HG03354 (cell line): ENCODE measurements at regions not wholly inside any gene's neighbourhood (a gene's known extent, or its start where the extent isn't known, plus 50 kb on each side); places are given as distances from the start of the nearest gene placed in this dataset.
"Not testable (repeated sequence)": the region's sequence is repeated elsewhere in the genome, so short reads cannot be mapped to it uniquely, and the experiment has no call there.

Experiments
- ATAC-seq: cut with Tn5 transposase; IDR thresholded peaks from one replicate; pipeline ENCODE4 v1.9.1; 2021; ENCODE audit warnings: mild to moderate bottlenecking; ENCODE audit not compliant: unreplicated experiment, poor library complexity, severe bottlenecking

GRCh38 chr1:82106672-82107071, 305.9 kb downstream of the ADGRL2 start:
- no peak for ATAC-seq

- ATAC-seq: no peak
Observed at GRCh38 chr1:82099170-82099569, 298.4 kb downstream of the ADGRL2 start.

GRCh38 chr1:82094136-82094535, 293.4 kb downstream of the ADGRL2 start:
- no peak for ATAC-seq

- no peak for ATAC-seq
Observed at GRCh38 chr1:82091729-82092128, 291.0 kb downstream of the ADGRL2 start.

- ATAC-seq: no peak
Observed at GRCh38 chr1:82091265-82091664, 290.5 kb downstream of the ADGRL2 start.

GRCh38 chr1:82090104-82090503, 289.4 kb downstream of the ADGRL2 start:
- no peak for ATAC-seq

- no peak for ATAC-seq
Observed at GRCh38 chr1:82086739-82087138, 286.0 kb downstream of the ADGRL2 start.

- no peak for ATAC-seq
Observed at GRCh38 chr1:82079607-82080006, 278.9 kb downstream of the ADGRL2 start.

- no peak for ATAC-seq
Observed at GRCh38 chr1:82073659-82074058, 272.9 kb downstream of the ADGRL2 start.

GRCh38 chr1:82073071-82073470, 272.3 kb downstream of the ADGRL2 start:
- no peak for ATAC-seq

GRCh38 chr1:82065916-82066315, 265.2 kb downstream of the ADGRL2 start:
- ATAC-seq: no peak

GRCh38 chr1:82064691-82065090, 264.0 kb downstream of the ADGRL2 start:
- no peak for ATAC-seq

GRCh38 chr1:82062206-82062605, 261.5 kb downstream of the ADGRL2 start:
- ATAC-seq: no peak

GRCh38 chr1:82059959-82060358, 259.2 kb downstream of the ADGRL2 start:
- ATAC-seq: no peak

GRCh38 chr1:82057011-82057410, 256.3 kb downstream of the ADGRL2 start:
- no peak for ATAC-seq

- ATAC-seq: not testable (repeated sequence)
Observed at GRCh38 chr1:82055375-82055774, 254.6 kb downstream of the ADGRL2 start.

- no peak for ATAC-seq
Observed at GRCh38 chr1:82052563-82052962, 251.8 kb downstream of the ADGRL2 start.

GRCh38 chr1:82048596-82048995, 247.9 kb downstream of the ADGRL2 start:
- no peak for ATAC-seq

GRCh38 chr1:82045221-82045620, 244.5 kb downstream of the ADGRL2 start:
- no peak for ATAC-seq

- no peak for ATAC-seq
Observed at GRCh38 chr1:82044536-82044935, 243.8 kb downstream of the ADGRL2 start.

- no peak for ATAC-seq
Observed at GRCh38 chr1:82044111-82044510, 243.4 kb downstream of the ADGRL2 start.

- no peak for ATAC-seq
Observed at GRCh38 chr1:82042306-82043060, 241.7 kb downstream of the ADGRL2 start.
